Frontal cortex (tissue), 3 donors: ENCODE measurements at regions not wholly inside any gene's neighbourhood (a gene's known extent, or its start where the extent isn't known, plus 50 kb on each side); places are given as distances from the start of the nearest gene placed in this dataset.
A peak's percentile ranks its signal among the peaks of the same experiment; 100 is the strongest.
"Not testable (repeated sequence)": the region's sequence is repeated elsewhere in the genome, so short reads cannot be mapped to it uniquely, and the experiment has no call there.

Source experiments
- DNase-seq, 2 donors: peaks; one replicate each; pipeline ENCODE4 v3.0.0; 2012; ENCODE audit warnings: low spot score in 2 of 2
- FAIRE-seq: peaks from 2 replicates; lab custom pipeline; 2012; peaks lifted over from hg19 to GRCh38; lab: Jason Lieb, UNC
- donor health status: control.
- donor health status: control.
- donor health status: control.

DNA sequence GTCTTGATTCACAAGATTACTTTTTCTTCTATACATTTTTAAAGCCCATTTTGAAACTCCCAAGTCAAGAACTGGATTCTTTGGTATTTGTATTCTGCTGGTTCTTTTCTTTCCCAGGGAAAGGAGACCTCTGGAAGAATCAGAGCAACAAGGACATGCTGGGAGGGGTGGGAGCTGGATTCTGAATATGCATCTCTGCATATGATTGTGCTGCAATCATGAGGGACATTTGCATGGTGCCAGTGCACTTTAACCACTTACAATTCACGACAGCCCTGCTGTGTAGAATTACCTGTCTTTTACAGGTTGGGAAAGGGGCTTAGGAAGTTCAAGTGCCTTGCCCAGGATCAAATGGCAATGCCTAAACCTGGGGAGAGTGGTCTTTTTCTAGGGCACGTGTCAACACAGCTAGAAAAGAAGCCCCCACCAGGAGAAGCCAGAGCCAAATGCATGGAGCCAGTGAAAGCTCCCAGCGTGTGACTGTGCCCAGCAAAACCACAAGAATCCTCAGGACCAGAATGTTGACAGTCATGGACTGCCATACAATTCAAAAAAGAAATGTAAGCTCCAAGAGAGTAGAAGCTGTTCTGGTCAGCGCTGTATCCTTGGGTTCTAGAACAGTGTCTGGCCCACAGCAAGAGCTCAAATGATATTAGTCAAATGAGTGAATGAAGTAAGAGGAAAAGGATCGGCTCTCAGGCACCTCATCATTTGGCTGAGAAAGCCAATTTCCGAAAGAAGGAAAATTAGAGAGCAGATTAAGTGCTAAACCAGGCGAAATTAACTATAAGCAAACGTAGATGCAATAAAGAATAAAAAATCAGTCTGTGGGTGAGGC is 84.5 kb upstream of the MEF2A start:
- no peak for DNase-seq
- no peak for FAIRE-seq

DNA sequence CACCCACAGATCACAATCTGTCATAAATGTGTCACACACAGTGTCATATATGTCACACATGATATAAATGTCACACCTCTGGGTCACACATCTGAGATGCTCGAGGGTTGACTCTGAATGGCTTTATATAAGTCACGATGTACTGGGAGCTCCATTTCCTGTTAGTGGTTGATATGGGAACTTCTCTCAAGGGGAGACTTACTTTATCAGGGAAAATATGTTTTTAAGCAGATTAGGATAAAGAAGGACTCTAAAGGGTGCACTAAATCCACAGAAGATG is 83.9 kb upstream of the MEF2A start:
- DNase-seq (no peak), FAIRE-seq (no peak)

DNA sequence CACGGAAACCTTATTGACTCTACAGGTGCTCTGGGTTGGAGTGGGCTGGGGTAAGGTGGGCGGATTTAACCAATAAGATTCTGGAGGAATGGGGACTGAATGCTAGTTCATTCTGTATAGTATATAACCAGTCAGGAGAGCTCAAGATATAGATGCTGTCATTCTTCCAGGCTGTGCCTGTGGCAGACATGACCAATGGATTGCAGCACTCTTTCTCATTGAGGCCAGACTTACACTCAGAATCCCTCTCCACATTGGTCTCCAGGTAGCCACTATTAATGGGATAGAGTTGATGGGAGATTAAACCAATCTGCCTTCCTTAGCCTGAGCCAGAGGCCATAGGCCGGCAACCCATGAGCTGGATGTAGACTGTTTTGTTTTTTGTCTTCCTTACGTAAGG is 82.8 kb upstream of the MEF2A start:
- no peak for DNase-seq
- no peak for FAIRE-seq

DNA sequence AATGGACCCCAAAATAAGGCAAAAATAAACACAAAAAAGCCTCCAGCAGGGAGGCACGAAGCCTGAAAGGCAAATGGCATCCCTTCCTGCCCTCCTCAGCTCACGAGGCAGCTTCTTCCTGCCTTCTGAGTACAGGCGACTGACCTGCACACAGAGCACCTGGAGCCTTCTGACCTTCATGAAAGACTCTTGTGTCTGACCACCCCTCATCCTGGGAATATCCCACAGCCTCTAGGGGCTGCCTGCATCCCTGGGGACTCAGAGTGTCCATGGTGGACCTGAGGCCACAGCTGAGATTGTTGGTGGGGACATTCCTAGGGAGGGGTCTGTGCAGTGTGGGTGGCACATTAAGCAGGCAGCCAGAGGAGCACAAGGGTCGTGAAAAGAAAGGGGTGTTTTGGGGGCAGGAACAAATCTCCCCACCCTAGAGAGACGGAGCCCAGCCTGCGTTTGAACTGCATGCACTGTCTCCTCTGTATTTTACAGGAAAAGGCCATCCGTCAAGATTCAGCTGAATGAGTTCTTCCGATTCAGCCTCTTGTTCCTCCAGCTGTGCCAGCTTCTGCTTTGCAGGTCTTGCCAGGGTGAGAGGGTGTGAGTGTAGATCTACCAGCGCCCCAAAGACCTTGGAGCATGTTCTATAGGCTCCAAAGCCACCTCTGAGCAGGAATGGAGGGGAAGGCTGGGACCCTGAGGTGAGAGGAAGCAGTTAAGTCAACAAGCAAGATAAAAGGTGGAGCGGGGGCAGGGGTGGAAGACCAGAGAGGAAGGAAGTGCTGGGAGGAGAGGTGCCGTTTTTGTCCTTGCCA is 80.4 kb upstream of the MEF2A start:
- FAIRE-seq, result no peak
- no peak for DNase-seq

DNA sequence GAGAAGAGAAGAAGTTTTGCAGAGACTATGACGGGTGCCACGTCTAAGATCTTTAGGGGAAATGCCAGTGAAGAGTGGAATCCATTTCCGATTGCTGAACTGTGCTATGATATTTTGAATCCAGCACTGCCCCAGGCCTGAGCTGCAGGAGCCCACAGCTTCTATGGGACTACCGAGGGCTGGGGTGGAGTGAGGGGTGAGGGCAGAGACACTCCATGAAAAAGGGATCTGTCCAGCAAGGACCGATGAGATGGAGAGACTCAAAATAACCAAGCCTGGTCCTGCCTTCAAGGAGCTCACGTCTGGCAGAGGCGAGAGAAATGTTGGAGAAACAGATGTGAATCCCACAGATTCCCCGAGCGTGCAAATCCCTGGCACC is 79.8 kb upstream of the MEF2A start:
- FAIRE-seq (no peak), DNase-seq (no peak)

DNA sequence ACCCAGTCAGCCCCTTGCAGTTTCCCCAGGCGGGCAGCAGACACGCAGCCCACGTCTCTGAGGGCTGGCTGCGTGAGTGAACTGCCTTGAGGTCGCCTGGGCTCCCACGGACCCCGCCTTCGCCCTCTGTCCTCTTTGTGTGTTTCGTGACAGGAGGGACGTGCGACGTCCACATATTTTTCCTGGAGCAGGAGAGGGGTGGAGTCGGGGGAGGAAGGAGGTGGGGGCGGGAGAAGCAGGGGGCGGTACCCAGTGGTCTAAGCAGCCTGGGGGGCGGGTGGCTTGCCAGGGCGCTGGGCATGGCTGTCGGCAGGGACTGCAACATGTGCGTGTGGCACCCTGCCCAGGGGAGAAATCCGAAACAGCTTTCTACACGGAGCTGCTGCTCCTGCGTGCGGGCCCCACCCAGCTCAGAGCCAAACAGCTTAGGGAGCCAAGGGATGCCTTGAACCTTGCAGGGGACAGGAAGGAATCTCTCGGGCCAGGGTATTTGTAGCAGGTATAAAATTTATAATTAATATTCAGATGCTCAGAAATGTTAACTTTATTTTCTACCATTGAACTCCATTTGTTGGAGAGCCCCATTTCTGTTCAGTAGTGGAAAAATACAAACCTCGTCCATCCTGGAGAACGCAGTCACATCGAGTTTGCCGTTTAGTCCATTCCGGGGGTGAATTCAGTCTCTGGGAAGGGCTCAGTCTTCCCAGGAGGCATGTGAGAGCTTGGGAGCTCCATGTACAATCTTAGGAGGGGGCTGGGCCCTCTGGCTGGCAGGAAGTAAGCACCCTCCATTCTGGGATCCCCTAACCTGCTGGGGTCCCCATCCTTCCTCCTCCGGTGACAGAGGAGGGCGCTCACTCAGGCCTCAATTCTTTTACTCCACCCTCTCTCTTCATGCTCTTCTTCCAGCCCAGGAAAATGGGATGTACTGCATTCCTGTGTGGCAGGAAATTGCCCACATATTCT is 79.1 kb upstream of the MEF2A start:
- no peak for FAIRE-seq

DNA sequence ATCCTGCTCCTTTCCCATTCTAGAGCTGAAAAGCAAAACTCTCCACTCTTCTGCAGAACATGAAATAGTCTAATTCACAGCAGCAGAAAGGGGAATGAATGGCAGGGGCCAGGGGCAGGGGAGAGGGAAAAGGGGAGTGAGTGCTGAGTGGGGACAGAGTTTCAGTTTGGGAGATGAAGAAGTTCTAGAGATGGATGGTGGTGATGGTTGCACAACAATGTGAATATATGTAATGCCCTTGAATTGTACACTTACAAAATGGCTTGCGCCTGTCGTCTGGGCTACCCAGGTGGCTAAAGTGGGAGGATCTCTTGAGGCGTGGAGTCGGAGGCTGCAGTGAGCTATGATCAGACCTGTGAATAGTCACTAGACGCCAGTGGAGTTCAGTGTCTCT is 78.5 kb upstream of the MEF2A start:
- no peak for DNase-seq
- no peak for FAIRE-seq

More for the DNA sequence above, 79.1 kb upstream of the MEF2A start:
- DNase-seq, result peak; percentile 44 to 74

DNA sequence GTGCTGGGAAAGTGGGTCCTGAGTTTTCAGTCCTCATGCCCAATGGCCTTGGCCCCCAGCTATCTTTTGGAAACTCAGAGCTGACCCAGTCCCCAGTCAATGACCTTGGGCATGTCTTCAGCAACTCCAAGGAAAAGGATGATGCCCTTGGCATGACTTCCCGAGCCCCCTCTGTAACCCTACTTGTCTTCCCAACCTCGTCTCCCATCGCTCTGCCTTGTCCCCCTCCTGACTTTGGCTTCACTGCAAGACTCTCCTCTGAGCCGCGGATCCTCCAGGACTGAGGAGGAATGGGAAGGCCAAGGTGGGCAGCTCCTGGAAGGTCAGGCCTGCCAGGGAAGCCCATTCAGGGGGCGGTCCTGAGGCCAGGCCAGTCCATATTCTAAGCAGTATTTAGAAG is 73.5 kb upstream of the MEF2A start:
- FAIRE-seq (no peak), DNase-seq (no peak)

DNA sequence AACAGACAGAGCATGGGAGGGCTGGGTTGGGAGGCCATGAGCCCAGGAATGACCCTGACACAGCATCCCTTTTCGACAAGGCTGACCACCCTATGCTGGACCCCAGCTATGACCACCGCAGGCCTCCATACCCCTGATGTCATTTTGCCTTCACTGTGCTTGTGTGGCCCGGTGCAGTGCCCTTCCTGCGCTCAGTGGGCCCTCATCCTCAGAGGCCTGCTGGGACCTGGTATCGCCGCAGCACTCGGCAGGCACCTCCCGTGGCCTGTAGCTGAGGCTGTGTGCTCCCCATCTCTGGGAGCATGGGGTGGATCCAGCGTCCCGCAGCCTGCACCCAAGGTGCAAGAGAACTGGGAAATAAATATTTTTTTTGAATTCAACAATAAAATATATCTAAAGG is 73.1 kb upstream of the MEF2A start:
- FAIRE-seq (no peak), DNase-seq (no peak)

DNA sequence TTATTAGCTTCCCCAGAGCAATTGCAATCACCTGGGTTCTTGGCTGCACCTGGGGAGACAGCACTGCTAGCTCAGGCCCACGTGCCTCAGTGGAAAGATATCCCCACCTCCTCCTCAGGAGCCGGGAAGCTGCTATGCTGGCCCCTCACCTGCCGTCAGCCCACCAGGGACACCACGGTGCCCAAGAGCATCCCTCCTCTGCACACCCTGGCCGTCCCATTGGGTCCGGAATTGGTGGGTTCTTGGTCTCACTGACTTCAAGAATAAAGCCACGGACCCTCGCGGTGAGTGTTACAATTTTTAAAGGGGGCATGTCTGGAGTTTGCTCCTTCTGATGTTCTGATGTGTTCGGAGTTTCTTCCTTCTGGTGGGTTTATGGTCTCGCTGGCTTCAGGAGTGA is 72.3 kb upstream of the MEF2A start:
- DNase-seq (no peak), FAIRE-seq (no peak)

DNA sequence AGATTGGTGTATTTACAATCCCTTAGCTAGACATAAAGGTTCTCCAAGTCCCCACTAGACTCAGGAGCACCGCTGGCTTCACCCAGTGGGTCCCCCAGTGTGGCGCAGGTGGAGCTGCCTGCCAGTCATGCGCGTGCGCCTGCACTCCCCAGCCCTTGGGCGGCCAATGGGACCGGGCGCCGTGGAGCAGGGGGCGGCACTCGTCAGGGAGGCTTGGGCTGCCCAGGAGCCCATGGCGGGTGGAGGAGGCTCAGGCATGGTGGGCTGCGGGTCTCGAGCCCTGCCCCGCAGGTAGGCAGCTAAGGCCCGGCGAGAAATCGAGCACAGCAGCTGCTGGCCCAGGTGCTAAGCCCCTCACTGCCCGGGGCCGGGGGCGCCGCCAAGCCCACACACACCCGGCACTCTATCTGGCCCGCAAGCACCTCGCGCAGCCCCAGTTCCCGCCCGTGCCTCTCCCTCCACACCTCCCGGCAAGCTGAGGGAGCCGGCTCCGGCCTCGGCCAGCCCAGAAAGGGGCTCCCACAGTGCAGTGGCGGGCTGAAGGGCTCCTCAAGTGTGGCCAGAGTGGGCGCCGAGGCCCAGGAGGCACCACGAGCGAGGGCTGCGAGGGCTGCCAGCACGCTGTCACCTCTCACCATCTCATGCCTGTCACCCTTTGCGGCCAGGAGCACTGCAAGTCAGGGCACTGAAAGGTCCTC is 71.1 kb upstream of the MEF2A start:
- not testable (repeated sequence) for DNase-seq, FAIRE-seq

DNA sequence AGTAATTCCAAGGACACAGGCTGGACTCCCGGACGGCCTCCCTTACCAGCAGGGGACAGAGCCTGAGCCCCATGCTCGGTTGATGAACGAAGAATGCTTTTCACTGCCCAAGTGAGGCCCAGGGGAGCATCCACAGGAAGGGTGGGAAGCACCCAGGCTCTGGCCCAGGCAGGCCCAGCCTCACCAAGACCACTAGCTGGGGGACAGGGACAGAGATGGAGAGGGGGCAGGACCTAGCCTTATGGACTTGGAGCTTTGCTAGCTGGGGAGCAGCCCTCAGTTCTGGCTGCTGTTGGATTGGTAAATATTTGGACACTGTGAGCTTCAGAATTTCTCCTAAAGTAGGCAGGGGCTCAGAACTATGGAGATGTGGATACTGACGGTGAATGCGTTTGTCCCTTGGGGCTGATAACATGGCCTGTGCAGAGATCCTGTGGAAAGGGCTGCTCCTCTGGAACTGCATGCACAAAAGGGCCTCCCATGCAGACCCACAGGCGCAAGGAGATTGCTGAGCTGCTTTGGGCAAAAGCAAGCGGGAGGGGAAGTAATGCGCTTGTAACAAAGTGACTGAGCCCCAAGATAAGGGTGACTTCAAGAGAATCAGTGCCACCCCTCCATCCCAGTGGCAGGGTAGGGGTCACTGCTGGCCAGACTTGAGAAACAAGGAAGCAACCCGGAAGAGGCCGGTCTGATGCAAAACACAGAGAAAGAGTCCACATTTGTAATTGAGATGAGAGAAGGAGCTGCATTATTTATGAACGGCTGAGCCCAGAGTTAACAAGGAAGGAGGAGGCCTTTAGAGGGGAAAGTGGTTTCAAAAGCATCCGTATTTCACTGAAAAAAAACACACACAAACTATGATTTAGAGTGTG is 70.1 kb upstream of the MEF2A start:
- FAIRE-seq (no peak), DNase-seq (no peak)

DNA sequence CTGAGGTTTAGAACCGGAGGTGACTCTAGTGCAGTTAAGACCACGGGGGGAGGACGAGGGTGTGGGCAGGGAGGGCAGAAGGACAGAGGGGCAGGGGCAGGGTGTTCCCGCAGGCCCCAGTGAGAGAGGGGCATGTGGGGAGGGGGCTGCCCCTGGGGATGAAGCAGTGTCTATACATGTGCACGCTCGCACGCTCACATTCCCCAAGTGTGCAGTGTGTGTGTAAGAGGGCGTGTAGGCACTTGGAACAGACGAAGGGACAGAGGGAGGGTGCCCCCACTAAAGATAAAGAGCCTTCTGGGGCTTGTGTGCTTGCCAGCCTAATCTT is 69.5 kb upstream of the MEF2A start:
- no peak for FAIRE-seq

DNA sequence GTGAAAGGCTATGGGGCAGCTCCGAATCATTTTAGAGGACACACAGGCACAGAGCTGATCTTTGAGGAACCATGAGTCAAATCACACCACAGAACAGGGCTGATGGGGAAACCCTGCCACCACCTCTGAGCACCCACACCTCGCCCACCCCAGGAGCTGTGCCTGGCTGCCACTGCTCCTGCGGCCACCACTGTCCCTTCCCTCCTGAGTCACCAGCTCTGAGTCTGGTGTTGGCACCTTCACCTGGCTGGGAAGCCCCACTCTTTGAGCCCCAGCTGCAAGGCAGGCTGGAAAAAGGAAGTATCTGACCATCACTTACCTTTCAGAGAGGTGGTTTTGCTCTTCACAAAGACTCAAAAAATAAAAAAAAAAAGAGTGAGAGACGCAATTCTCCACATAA is 63.6 kb upstream of the MEF2A start:
- FAIRE-seq, result no peak
- DNase-seq, result no peak

More for the DNA sequence above, 69.5 kb upstream of the MEF2A start:
- no peak for DNase-seq

DNA sequence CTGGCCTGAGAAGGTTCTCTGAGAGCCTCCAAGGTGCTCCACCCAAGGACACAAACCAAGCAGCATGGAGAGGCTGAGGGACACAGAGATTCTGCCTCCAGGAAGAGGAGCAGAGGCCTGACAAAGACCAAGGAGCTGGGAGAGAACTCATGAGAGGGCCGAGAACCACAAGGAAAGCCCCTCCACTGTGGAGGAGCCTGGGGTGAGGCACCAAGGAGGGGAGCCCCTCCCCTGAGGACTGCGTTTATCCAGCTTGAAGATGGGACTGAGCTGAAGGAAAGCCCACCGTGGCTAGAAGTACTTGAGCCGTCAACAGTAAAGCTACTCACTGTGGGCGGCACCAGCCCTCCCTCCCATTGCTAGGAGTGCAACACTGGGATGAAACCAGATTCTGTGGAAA is 63.1 kb upstream of the MEF2A start:
- FAIRE-seq (no peak), DNase-seq (no peak)

DNA sequence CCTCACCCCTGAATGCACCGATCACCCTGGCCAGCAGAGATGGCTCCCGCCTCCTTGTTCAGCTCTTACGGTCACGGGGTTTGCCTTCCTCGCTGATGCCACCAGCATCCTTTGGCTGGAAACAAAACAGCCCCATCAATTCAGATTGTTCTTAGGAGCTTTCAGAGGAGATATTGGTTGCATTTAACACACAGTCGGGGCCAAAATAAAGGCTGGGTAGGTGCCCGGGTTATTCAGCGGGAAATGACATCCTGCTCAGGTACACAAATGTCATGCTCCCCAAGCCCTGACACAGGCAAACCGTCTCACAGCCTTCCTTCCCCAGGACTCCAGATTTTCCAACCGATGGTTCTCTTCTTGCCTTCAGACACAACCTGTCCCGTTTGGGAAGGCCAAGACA is 62.4 kb upstream of the MEF2A start:
- no peak for FAIRE-seq
- DNase-seq, result no peak

DNA sequence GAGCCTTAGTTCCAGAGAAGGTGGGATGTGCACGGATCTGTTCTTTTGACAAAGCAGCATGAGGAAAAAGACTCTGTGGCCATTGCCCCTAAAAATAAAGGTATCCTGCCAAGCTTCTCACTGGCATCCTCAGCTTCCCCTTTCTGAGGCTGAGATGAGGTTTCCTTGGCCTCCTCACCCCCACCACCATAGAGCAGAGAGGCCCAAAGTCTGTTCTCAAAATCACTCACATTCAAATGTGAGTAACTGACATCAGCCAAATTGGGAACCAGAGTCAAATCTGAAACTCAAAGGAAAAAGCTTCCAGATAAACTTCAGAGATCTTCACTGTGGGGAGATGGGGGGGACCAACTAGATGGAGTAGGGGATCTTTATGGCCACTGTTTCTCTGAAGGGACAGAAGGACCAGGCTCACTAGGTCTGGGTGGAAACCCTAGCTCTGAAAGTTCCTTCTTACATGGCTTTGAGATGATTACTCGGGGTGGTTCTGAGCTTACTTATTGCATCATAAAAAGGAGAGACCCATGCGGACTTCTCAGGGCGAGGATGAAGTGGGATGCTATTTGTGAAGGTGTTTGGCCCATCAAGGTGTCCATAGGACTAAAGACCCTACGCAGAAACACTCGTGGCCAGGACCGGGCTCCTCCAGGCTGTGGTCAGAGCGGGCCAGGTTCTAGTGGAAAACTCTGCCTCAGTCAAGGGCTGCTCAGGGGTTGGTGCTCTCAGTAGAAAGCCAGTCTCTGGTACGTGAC is 61.5 kb upstream of the MEF2A start:
- DNase-seq (no peak), FAIRE-seq (no peak)

DNA sequence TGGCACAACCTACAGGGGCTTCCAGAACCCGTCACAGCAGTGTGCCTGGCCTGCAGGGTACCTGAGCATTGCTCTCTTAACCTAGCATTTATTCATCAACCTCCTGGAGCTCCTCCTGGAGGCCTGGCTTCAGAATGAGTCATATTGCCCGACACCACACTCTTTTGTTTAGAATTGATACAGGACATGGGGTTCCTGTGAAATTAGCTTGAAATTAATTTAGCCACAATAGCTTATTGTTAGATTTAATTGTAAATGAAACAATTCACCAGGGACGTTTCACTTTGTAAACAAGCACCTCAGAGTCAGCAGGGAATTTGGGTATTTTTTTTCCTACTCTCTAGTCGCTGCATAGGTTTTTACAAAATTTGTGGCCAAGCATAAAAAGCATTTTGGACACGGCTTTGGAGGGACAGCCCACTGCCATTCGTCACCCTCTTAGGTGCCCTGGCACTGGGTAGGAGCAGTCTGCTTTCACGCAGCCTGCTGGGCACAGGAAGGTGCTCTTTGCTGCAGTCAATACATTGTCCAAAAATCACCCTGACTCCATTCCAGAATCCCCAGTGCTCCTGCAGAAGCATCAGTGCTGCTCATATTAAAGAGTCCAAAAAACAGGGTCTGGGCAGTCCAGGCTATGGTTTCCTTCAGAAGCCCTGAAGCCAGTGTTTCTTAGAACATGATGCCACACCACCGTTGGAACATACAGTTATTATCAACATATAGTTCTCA is 60.8 kb upstream of the MEF2A start:
- FAIRE-seq (no peak), DNase-seq (no peak)
